ENCODE measurements at regions not wholly inside any gene's neighbourhood (a gene's known extent, or its start where the extent isn't known, plus 50 kb on each side); places are given as distances from the start of the nearest gene placed in this dataset.

DNA sequence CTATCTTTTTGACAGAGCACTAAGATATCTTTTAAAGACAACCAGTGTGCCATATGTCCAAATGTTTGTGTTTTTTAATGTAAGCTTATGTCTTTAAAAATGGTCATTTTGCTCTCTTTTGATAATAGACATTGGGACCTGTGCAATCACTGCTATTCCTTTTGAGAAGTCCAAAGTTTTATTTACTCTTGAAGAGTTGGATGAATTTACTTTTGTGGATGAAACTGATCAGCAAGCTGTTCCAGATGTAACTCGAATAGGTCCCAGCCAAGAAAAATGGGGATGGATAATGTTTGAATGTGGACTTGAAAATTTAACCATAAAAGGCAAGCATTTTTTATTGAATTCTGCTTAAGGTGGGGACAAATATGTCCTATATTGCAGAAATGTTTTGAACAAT is 97.2 kb downstream of the BLTP1 start:
- TF ChIP-seq CTCF (IDR thresholded peaks at IDR 0.05) (no peak), POLR2A (IDR thresholded peaks at IDR 0.05) (no peak)
